ENCODE measurements at regions not wholly inside any gene's neighbourhood (a gene's known extent, or its start where the extent isn't known, plus 50 kb on each side); places are given as distances from the start of the nearest gene placed in this dataset.

GRCh38 chr13:111893607-111894443 is 173.1 kb upstream of the SOX1 start:
- peak in 7 of 51 donors; percentile 13 to 72 (median 27) for DNase-seq

GRCh38 chr13:111895896-111896821 is 170.8 kb upstream of the SOX1 start:
- no peak for DNase-seq

- DNase-seq, result no peak
Measured at GRCh38 chr13:111897178-111897845, 169.6 kb upstream of the SOX1 start.

- DNase-seq, result no peak
Measured at GRCh38 chr13:111897846-111898215, 169.1 kb upstream of the SOX1 start.

- DNase-seq, result no peak
Measured at GRCh38 chr13:111898956-111899713, 167.8 kb upstream of the SOX1 start.

GRCh38 chr13:111899714-111900389 is 167.1 kb upstream of the SOX1 start:
- no peak for DNase-seq

GRCh38 chr13:111900390-111901131 is 166.4 kb upstream of the SOX1 start:
- DNase-seq, result peak in 8 of 51 donors; percentile 12 to 43 (median 20)

GRCh38 chr13:111901267-111901915 is 165.6 kb upstream of the SOX1 start:
- no peak for DNase-seq

GRCh38 chr13:111902726-111903125 is 164.2 kb upstream of the SOX1 start:
- no peak for DNase-seq

GRCh38 chr13:111903143-111903542 is 163.8 kb upstream of the SOX1 start:
- no peak for DNase-seq

- no peak for DNase-seq
Measured at GRCh38 chr13:111904166-111904565, 162.8 kb upstream of the SOX1 start.

GRCh38 chr13:111904701-111905608 is 162.0 kb upstream of the SOX1 start:
- DNase-seq, result no peak

- DNase-seq, result no peak
Measured at GRCh38 chr13:111905609-111905945, 161.4 kb upstream of the SOX1 start.

- no peak for DNase-seq
Measured at GRCh38 chr13:111906306-111906705, 160.6 kb upstream of the SOX1 start.

- DNase-seq, result no peak
Measured at GRCh38 chr13:111906816-111907215, 160.1 kb upstream of the SOX1 start.

- DNase-seq, result no peak
Measured at GRCh38 chr13:111907341-111907880, 159.5 kb upstream of the SOX1 start.

GRCh38 chr13:111908361-111908760 is 158.6 kb upstream of the SOX1 start:
- DNase-seq, result no peak

GRCh38 chr13:111908981-111909380 is 158.0 kb upstream of the SOX1 start:
- no peak for DNase-seq

All from hypothalamus (tissue), 51 donors.